ENCODE measurements at regions not wholly inside any gene's neighbourhood (a gene's known extent, or its start where the extent isn't known, plus 50 kb on each side); places are given as distances from the start of the nearest gene placed in this dataset.

GRCh38 chr10:118842843-118843624 is 88.3 kb upstream of the CACUL1 start:
- TF ChIP-seq POLR2A (IDR thresholded peaks at IDR 0.05; ENCODE audit: low read length) = no peak
- TF ChIP-seq GATA1 (IDR thresholded peaks at IDR 0.05; ENCODE audit: low read depth, low read length) = no peak
- no peak for DNase-seq

- no peak for DNase-seq
- TF ChIP-seq POLR2A (IDR thresholded peaks at IDR 0.05; ENCODE audit: low read length) (no peak), GATA1 (IDR thresholded peaks at IDR 0.05; ENCODE audit: low read depth, low read length) (no peak)
Observed at GRCh38 chr10:118843647-118844265, 89.0 kb upstream of the CACUL1 start.

GRCh38 chr10:118844731-118845521 is 90.2 kb upstream of the CACUL1 start:
- DNase-seq = no peak

GRCh38 chr10:118845776-118846175 is 91.0 kb upstream of the CACUL1 start:
- TF ChIP-seq POLR2A (IDR thresholded peaks at IDR 0.05; ENCODE audit: low read length) (no peak), GATA1 (IDR thresholded peaks at IDR 0.05; ENCODE audit: low read depth, low read length) (no peak)
- DNase-seq = no peak

More at GRCh38 chr10:118844731-118845521, 90.2 kb upstream of the CACUL1 start:
- TF ChIP-seq POLR2A (IDR thresholded peaks at IDR 0.05; ENCODE audit: low read length) = no peak
- TF ChIP-seq GATA1 (IDR thresholded peaks at IDR 0.05; ENCODE audit: low read depth, low read length) = no peak

- peak; percentile 68 to 79 for DNase-seq
Observed at GRCh38 chr10:118850418-118851061, 95.8 kb upstream of the CACUL1 start.

GRCh38 chr10:118851062-118852035 is 96.6 kb upstream of the CACUL1 start:
- no peak for DNase-seq
- no peak for TF ChIP-seq POLR2A (IDR thresholded peaks at IDR 0.05; ENCODE audit: low read length)
- no peak for TF ChIP-seq GATA1 (IDR thresholded peaks at IDR 0.05; ENCODE audit: low read depth, low read length)

More at GRCh38 chr10:118850418-118851061, 95.8 kb upstream of the CACUL1 start:
- TF ChIP-seq POLR2A (IDR thresholded peaks at IDR 0.05; ENCODE audit: low read length) (no peak), GATA1 (IDR thresholded peaks at IDR 0.05; ENCODE audit: low read depth, low read length) (no peak)

GRCh38 chr10:118853916-118854315 is 99.1 kb upstream of the CACUL1 start:
- no peak for TF ChIP-seq GATA1 (IDR thresholded peaks at IDR 0.05; ENCODE audit: low read depth, low read length)
- no peak for TF ChIP-seq POLR2A (IDR thresholded peaks at IDR 0.05; ENCODE audit: low read length)
- DNase-seq = no peak

GRCh38 chr10:118856106-118856505 is 101.3 kb upstream of the CACUL1 start:
- TF ChIP-seq POLR2A (IDR thresholded peaks at IDR 0.05; ENCODE audit: low read length) (no peak), GATA1 (IDR thresholded peaks at IDR 0.05; ENCODE audit: low read depth, low read length) (no peak)
- DNase-seq = no peak

- DNase-seq = no peak
Observed at GRCh38 chr10:118865998-118866693, 111.4 kb upstream of the CACUL1 start.

GRCh38 chr10:118867768-118868167 is 113.0 kb upstream of the CACUL1 start:
- DNase-seq = no peak
- TF ChIP-seq GATA1 (IDR thresholded peaks at IDR 0.05; ENCODE audit: low read depth, low read length) (no peak), POLR2A (IDR thresholded peaks at IDR 0.05; ENCODE audit: low read length) (no peak)

More at GRCh38 chr10:118865998-118866693, 111.4 kb upstream of the CACUL1 start:
- TF ChIP-seq POLR2A (IDR thresholded peaks at IDR 0.05; ENCODE audit: low read length) = no peak
- TF ChIP-seq GATA1 (IDR thresholded peaks at IDR 0.05; ENCODE audit: low read depth, low read length) = no peak

GRCh38 chr10:118868589-118868988 is 113.8 kb upstream of the CACUL1 start:
- DNase-seq = no peak

More at GRCh38 chr10:118868589-118868988, 113.8 kb upstream of the CACUL1 start:
- TF ChIP-seq POLR2A (IDR thresholded peaks at IDR 0.05; ENCODE audit: low read length) = no peak
- no peak for TF ChIP-seq GATA1 (IDR thresholded peaks at IDR 0.05; ENCODE audit: low read depth, low read length)

Measured in erythroblast (primary cell).